Prostate gland (tissue), 2 donors: ENCODE measurements at regions not wholly inside any gene's neighbourhood (a gene's known extent, or its start where the extent isn't known, plus 50 kb on each side); places are given as distances from the start of the nearest gene placed in this dataset.

ENCODE experiments used
- DNase-seq: peaks from one replicate; pipeline ENCODE4 v3.0.0-alpha.2; 2019; ENCODE audit warnings: low spot score
- H3K27ac ChIP-seq, 2 donors: fragments of 200-600 bp; sonication (generic); 2 replicates each; pipeline ENCODE4 v1.5.1; 2017 to 2019
- H3K27me3 ChIP-seq: fragments of 200-600 bp; sonication (generic); replicated peaks from 2 replicates; pipeline ENCODE4 v1.5.1; 2019; ENCODE audit not compliant: insufficient read depth
- H3K36me3 ChIP-seq, 2 donors: fragments of 200-600 bp; sonication (generic); 1 replicate in 1 of 2; 2 replicates in 1 of 2; pipeline versions ENCODE4 v1.5.1 to v1.8.1; 2017 to 2019
- H3K4me1 ChIP-seq: fragments of 200-600 bp; sonication (generic); replicated peaks from 2 replicates; pipeline ENCODE4 v1.5.1; 2019
- H3K4me3 ChIP-seq, 2 donors: fragments of 200-600 bp; sonication (generic); 2 replicates each; pipeline ENCODE4 v1.5.1; 2017 to 2019
- H3K9me3 ChIP-seq: fragments of 200-600 bp; sonication (generic); 2 replicates; pipeline ENCODE4 v1.5.1; 2017
- CTCF ChIP-seq, 4 experiments: fragments of 200-600 bp in 2 of 4; fragments of 450-650 bp in 2 of 4; sonication (generic) in 2 of 4; IDR thresholded peaks; 1 replicate in 3 of 4; 2 replicates in 1 of 4; pipeline ENCODE4 v1.5.1; 2016 to 2019; ENCODE audit warnings: antibody characterized with exemption in 4 of 4, mild to moderate bottlenecking in 2 of 4, moderate library complexity in 2 of 4
- POLR2A ChIP-seq: fragments of 450-650 bp; IDR thresholded peaks from one replicate; pipeline ENCODE4 v1.6.1; 2016; ENCODE audit warnings: antibody characterized with exemption, mild to moderate bottlenecking
- POLR2AphosphoS5 ChIP-seq: sonication (generic); formaldehyde crosslinking; IDR thresholded peaks from one replicate; pipeline ENCODE4 v1.6.1; 2017; ENCODE audit warnings: antibody characterized with exemption
- WGBS: methylation state at CpG from one replicate; pipeline ENCODE4 v1.1.5; 2018; 5-methylcytosine and 5-hydroxymethylcytosine counted together
- intact Hi-C: fragments of 100-400 bp; cut with DNase I; formaldehyde crosslinking; loops from one replicate; pipeline ENCODE4 v1.14.2; 2022

- DNase-seq, result no peak
- Histone ChIP-seq H3K4me3 (no peak overlapping the region), H3K27ac (no peak overlapping the region), H3K4me1 (no peaks in the 10 kb centered on the region), H3K36me3 (no peaks in the 10 kb centered on the region), H3K9me3 (no peaks in the 10 kb centered on the region), H3K27me3 (no peaks in the 10 kb centered on the region)
- TF ChIP-seq POLR2A (no peak), CTCF (IDR thresholded peaks at IDR 0.05) (no peak), POLR2AphosphoS5 (no peak)
- intact Hi-C loops, result no loop called here
- 73% methylated on average over 6 of the region's 6 CpGs for WGBS
Observed at GRCh38 chr15:60183366-60183765, 179.3 kb downstream of the FOXB1 start.

- WGBS, result 75% methylated on average over 8 of the region's 8 CpGs
- no peak for DNase-seq
- Histone ChIP-seq H3K27ac (no peak overlapping the region), H3K36me3 (no peaks in the 10 kb centered on the region), H3K4me1 (no peaks in the 10 kb centered on the region), H3K27me3 (no peaks in the 10 kb centered on the region), H3K9me3 (no peaks in the 10 kb centered on the region), H3K4me3 (no peak overlapping the region)
- intact Hi-C loops, result no loop called here
- no peak for TF ChIP-seq CTCF (IDR thresholded peaks at IDR 0.05)
- no peak for TF ChIP-seq POLR2AphosphoS5
- TF ChIP-seq POLR2A, result no peak
Observed at GRCh38 chr15:60184579-60184978, 180.5 kb downstream of the FOXB1 start.

- Histone ChIP-seq H3K27me3 (no peaks in the 10 kb centered on the region), H3K36me3 (no peaks in the 10 kb centered on the region), H3K4me1 (no peaks in the 10 kb centered on the region), H3K4me3 (no peak overlapping the region), H3K9me3 (no peaks in the 10 kb centered on the region), H3K27ac (no peak overlapping the region)
- WGBS, result 53% methylated on average over 6 of the region's 6 CpGs
- intact Hi-C loops, result no loop called here
- TF ChIP-seq CTCF (IDR thresholded peaks at IDR 0.05) (no peak), POLR2A (no peak), POLR2AphosphoS5 (no peak)
- no peak for DNase-seq
Observed at GRCh38 chr15:60191016-60191415, 186.9 kb downstream of the FOXB1 start.

- WGBS, result 74% methylated on average over 2 of the region's 2 CpGs
- no peaks in the 10 kb centered on the region for H3K4me1 ChIP-seq
- H3K9me3 ChIP-seq, result no peaks in the 10 kb centered on the region
- no peaks in the 10 kb centered on the region for H3K27me3 ChIP-seq
- no peaks in the 10 kb centered on the region for H3K36me3 ChIP-seq
- no peak overlapping the region for H3K4me3 ChIP-seq
- H3K27ac ChIP-seq, result no peak overlapping the region
- TF ChIP-seq POLR2AphosphoS5, result no peak
- TF ChIP-seq POLR2A, result no peak
- TF ChIP-seq CTCF (IDR thresholded peaks at IDR 0.05), result no peak
- no peak for DNase-seq
- intact Hi-C loops, result no loop called here
Observed at GRCh38 chr15:60191821-60192220, 187.7 kb downstream of the FOXB1 start.

- DNase-seq, result no peak
- 60% methylated on average over 1 of the region's 1 CpG for WGBS
Observed at GRCh38 chr15:60195611-60196010, 191.5 kb downstream of the FOXB1 start.

More at GRCh38 chr15:60195611-60196010, 191.5 kb downstream of the FOXB1 start:
- intact Hi-C loops, result no loop called here
- no peaks in the 10 kb centered on the region for H3K36me3 ChIP-seq
- no peaks in the 10 kb centered on the region for H3K27me3 ChIP-seq
- no peaks in the 10 kb centered on the region for H3K4me1 ChIP-seq
- TF ChIP-seq POLR2AphosphoS5 (no peak), CTCF (IDR thresholded peaks at IDR 0.05) (no peak), POLR2A (no peak)
- no peak overlapping the region for H3K4me3 ChIP-seq
- no peak overlapping the region for H3K27ac ChIP-seq
- no peaks in the 10 kb centered on the region for H3K9me3 ChIP-seq
